ENCODE measurements at regions not wholly inside any gene's neighbourhood (a gene's known extent, or its start where the extent isn't known, plus 50 kb on each side); places are given as distances from the start of the nearest gene placed in this dataset.
"Not testable (repeated sequence)": the region's sequence is repeated elsewhere in the genome, so short reads cannot be mapped to it uniquely, and the experiment has no call there.

GRCh38 chr4:72715299-72715698 is 146.3 kb upstream of the ADAMTS3 start:
- ATAC-seq (no peak), DNase-seq (no peak)
- Histone ChIP-seq H3K4me3 (no peak overlapping the region), H3K36me3 (no peaks in the 10 kb centered on the region), H3K27ac (no peak overlapping the region), H3K9me3 (no peaks in the 10 kb centered on the region), H3K27me3 (ENCODE audit: low read depth) (no peaks in the 10 kb centered on the region), H3K4me1 (no peaks in the 10 kb centered on the region)
- intact Hi-C loops (cut with DNase I), result no loop called here
- TF ChIP-seq CTCF (IDR thresholded peaks at IDR 0.05), result no peak

GRCh38 chr4:72714482-72715279 is 145.7 kb upstream of the ADAMTS3 start:
- Histone ChIP-seq H3K9me3 (no peaks in the 10 kb centered on the region), H3K36me3 (no peaks in the 10 kb centered on the region), H3K4me3 (no peak overlapping the region), H3K27ac (no peak overlapping the region), H3K27me3 (ENCODE audit: low read depth) (no peaks in the 10 kb centered on the region), H3K4me1 (no peaks in the 10 kb centered on the region)
- no peak for TF ChIP-seq CTCF (IDR thresholded peaks at IDR 0.05)
- DNase-seq (no peak), ATAC-seq (no peak)
- intact Hi-C loops (cut with DNase I), result no loop called here

- DNase-seq, result no peak
- Histone ChIP-seq H3K4me3 (no peak overlapping the region), H3K4me1 (no peaks in the 10 kb centered on the region), H3K9me3 (no peaks in the 10 kb centered on the region), H3K36me3 (no peaks in the 10 kb centered on the region), H3K27ac (no peak overlapping the region), H3K27me3 (ENCODE audit: low read depth) (no peaks in the 10 kb centered on the region)
- intact Hi-C loops (cut with DNase I), result no loop called here
- no peak for TF ChIP-seq CTCF (IDR thresholded peaks at IDR 0.05)
- no peak for ATAC-seq
These were observed 144.0 kb upstream of the ADAMTS3 start for GRCh38 chr4:72712997-72713396.

GRCh38 chr4:72709475-72709874 is 140.5 kb upstream of the ADAMTS3 start:
- no peak overlapping the region for H3K4me3 ChIP-seq
- intact Hi-C loops (cut with DNase I), result no loop called here
- no peaks in the 10 kb centered on the region for H3K4me1 ChIP-seq
- DNase-seq (no peak), ATAC-seq (no peak)
- H3K36me3 ChIP-seq, result no peaks in the 10 kb centered on the region
- no peak for TF ChIP-seq CTCF (IDR thresholded peaks at IDR 0.05)
- H3K27ac ChIP-seq, result no peak overlapping the region
- H3K27me3 ChIP-seq (ENCODE audit: low read depth), result no peaks in the 10 kb centered on the region
- no peaks in the 10 kb centered on the region for H3K9me3 ChIP-seq

GRCh38 chr4:72706684-72707083 is 137.7 kb upstream of the ADAMTS3 start:
- Histone ChIP-seq H3K27ac (no peak overlapping the region), H3K4me3 (no peak overlapping the region), H3K36me3 (no peaks in the 10 kb centered on the region), H3K4me1 (peaks cover 5% of the 10 kb centered on the region), H3K27me3 (ENCODE audit: low read depth) (no peaks in the 10 kb centered on the region), H3K9me3 (no peaks in the 10 kb centered on the region)
- DNase-seq (no peak), ATAC-seq (no peak)
- intact Hi-C loops (cut with DNase I), result no loop called here
- no peak for TF ChIP-seq CTCF (IDR thresholded peaks at IDR 0.05)

- H3K4me1 ChIP-seq; intact Hi-C loops (cut with DNase I); H3K9me3 ChIP-seq; H3K27me3 ChIP-seq (ENCODE audit: low read depth); H3K36me3 ChIP-seq; H3K27ac ChIP-seq; ATAC-seq; DNase-seq; H3K4me3 ChIP-seq: not testable (repeated sequence)
These were observed 136.1 kb upstream of the ADAMTS3 start for GRCh38 chr4:72704925-72705640.
